ENCODE measurements at regions not wholly inside any gene's neighbourhood (a gene's known extent, or its start where the extent isn't known, plus 50 kb on each side); places are given as distances from the start of the nearest gene placed in this dataset.
"Not testable (repeated sequence)": the region's sequence is repeated elsewhere in the genome, so short reads cannot be mapped to it uniquely, and the experiment has no call there.

DNA sequence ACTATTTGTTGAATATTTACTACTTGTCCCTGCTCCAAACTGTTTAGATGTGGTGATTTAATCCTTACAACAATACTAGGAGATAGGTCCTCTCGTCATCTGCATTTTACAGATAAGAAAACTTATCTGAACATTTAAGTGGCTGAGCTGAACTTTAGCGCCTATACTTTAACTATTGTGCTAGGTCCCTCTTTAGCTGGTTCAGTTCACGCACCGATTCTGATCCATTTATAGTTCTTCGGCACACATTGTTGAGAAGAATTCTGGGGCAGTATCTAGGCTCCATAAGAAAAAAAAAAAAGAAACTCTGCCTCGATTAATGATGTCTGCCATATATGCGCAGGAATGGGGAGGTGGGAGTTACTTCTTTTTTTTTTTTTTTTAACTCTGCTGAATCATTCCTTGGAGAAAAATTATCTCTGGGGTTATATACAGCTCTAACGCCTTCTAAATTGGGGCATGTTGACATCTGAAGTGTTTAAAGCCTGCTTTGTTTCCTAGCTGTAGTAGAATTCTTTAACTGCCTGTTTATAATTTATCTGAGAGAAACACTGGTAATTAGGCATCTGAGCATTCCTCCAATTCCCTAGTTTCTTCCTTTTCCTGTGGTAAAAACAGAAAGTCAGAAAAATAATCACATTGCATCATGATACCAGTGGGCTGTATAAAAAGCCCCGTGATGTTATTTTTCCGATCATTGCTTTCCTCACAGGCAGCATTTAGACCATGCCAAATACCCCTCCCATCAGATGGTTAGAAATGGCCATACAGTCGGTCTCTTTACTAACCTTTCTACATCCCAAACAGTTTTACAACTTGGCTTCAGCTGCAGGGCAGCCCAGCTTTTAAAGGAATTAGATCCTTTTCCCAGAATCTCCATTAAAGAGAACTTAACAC, 98.5 kb upstream of the KDM7A start:
- H3K9me3 ChIP-seq (ENCODE audit: control insufficient read depth in 2 of 3, insufficient read depth in 1 of 3, low read length in 3 of 3): no peaks in the 10 kb centered on the region
- TF ChIP-seq, protein P1, sequence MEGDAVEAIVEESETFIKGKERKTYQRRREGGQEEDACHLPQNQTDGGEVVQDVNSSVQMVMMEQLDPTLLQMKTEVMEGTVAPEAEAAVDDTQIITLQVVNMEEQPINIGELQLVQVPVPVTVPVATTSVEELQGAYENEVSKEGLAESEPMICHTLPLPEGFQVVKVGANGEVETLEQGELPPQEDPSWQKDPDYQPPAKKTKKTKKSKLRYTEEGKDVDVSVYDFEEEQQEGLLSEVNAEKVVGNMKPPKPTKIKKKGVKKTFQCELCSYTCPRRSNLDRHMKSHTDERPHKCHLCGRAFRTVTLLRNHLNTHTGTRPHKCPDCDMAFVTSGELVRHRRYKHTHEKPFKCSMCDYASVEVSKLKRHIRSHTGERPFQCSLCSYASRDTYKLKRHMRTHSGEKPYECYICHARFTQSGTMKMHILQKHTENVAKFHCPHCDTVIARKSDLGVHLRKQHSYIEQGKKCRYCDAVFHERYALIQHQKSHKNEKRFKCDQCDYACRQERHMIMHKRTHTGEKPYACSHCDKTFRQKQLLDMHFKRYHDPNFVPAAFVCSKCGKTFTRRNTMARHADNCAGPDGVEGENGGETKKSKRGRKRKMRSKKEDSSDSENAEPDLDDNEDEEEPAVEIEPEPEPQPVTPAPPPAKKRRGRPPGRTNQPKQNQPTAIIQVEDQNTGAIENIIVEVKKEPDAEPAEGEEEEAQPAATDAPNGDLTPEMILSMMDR (IDR thresholded peaks at IDR 0.05; ENCODE audit: borderline replicate concordance, extremely low read depth, insufficient read depth): no peak
- no peak overlapping the region for H3K9ac ChIP-seq (ENCODE audit: low read length in 3 of 3)
- H3K27me3 ChIP-seq (ENCODE audit: control insufficient read depth, insufficient read depth, low read length): no peaks in the 10 kb centered on the region
- intact Hi-C loops (cut with DNase I): no loop called here
- no peak overlapping the region for H3K27ac ChIP-seq (ENCODE audit: low read depth in 2 of 2, low read length in 2 of 2)
- no peak overlapping the region for H3K4me3 ChIP-seq (ENCODE audit: low read length in 3 of 3)
- DNase-seq (peak in 2 of 5 donors; percentile 37 to 74), FAIRE-seq (no peak)
- H3K36me3 ChIP-seq (ENCODE audit: control insufficient read depth in 2 of 3, insufficient read depth in 3 of 3, low read length in 3 of 3): no peaks in the 10 kb centered on the region
- no peaks in the 10 kb centered on the region for H3K4me1 ChIP-seq (ENCODE audit: control insufficient read depth in 2 of 3, insufficient read depth in 2 of 3, low read depth in 1 of 3, low read length in 3 of 3)

DNA sequence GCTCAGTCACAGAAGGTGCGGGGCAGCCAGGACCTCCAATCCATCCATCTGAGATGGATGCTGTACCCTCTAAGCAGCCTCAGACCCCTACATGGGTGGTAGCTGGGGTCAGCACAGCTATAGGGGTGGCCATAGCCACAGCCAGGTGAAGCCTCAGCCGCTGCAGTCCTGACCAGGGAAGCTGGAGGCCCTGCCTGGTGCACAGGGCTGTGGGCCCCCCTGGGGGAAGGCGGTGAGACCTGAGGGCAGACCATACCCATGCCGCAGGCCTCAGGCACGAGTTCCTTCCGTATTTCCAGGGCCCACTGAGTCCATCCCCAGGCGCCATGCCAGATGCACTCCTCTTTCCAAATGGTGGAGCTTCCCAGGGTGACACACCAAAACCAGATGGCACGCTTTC, 96.6 kb upstream of the KDM7A start:
- Histone ChIP-seq H3K4me1 (ENCODE audit: control insufficient read depth in 2 of 3, insufficient read depth in 2 of 3, low read depth in 1 of 3, low read length in 3 of 3) (no peaks in the 10 kb centered on the region), H3K36me3 (ENCODE audit: control insufficient read depth in 2 of 3, insufficient read depth in 3 of 3, low read length in 3 of 3) (no peaks in the 10 kb centered on the region), H3K27me3 (ENCODE audit: control insufficient read depth, insufficient read depth, low read length) (no peaks in the 10 kb centered on the region), H3K9me3 (ENCODE audit: control insufficient read depth in 2 of 3, insufficient read depth in 1 of 3, low read length in 3 of 3) (no peaks in the 10 kb centered on the region), H3K4me3 (ENCODE audit: low read length in 3 of 3) (no peak overlapping the region), H3K27ac (ENCODE audit: low read depth in 2 of 2, low read length in 2 of 2) (no peak overlapping the region), H3K9ac (ENCODE audit: low read length in 3 of 3) (no peak overlapping the region)
- FAIRE-seq (no peak), DNase-seq (no peak)
- intact Hi-C loops (cut with DNase I): no loop called here
- TF ChIP-seq, protein P1 (IDR thresholded peaks at IDR 0.05; ENCODE audit: borderline replicate concordance, extremely low read depth, insufficient read depth): no peak

DNA sequence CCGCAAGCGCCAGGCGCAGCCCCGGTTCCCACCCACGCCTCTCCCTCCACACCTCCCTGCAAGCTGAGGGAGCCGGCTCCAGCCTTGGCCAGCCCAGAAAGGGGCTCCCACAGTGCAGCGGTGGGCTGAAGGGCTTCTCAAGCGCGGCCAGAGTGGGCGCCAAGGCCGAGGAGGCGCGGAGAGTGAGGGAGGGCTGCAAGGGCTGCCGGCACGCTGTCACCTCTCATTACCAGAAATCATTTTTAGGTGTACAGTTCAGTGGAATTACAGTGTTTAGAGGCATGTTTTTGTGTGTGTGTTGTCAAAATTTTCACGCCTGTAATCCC, 94.8 kb upstream of the KDM7A start:
- FAIRE-seq; H3K9ac ChIP-seq (ENCODE audit: low read length in 3 of 3); H3K36me3 ChIP-seq (ENCODE audit: control insufficient read depth in 2 of 3, insufficient read depth in 3 of 3, low read length in 3 of 3); H3K9me3 ChIP-seq (ENCODE audit: control insufficient read depth in 2 of 3, insufficient read depth in 1 of 3, low read length in 3 of 3); H3K4me1 ChIP-seq (ENCODE audit: control insufficient read depth in 2 of 3, insufficient read depth in 2 of 3, low read depth in 1 of 3, low read length in 3 of 3); H3K27me3 ChIP-seq (ENCODE audit: control insufficient read depth, insufficient read depth, low read length); DNase-seq; H3K4me3 ChIP-seq (ENCODE audit: low read length in 3 of 3); intact Hi-C loops (cut with DNase I); H3K27ac ChIP-seq (ENCODE audit: low read depth in 2 of 2, low read length in 2 of 2): not testable (repeated sequence)

DNA sequence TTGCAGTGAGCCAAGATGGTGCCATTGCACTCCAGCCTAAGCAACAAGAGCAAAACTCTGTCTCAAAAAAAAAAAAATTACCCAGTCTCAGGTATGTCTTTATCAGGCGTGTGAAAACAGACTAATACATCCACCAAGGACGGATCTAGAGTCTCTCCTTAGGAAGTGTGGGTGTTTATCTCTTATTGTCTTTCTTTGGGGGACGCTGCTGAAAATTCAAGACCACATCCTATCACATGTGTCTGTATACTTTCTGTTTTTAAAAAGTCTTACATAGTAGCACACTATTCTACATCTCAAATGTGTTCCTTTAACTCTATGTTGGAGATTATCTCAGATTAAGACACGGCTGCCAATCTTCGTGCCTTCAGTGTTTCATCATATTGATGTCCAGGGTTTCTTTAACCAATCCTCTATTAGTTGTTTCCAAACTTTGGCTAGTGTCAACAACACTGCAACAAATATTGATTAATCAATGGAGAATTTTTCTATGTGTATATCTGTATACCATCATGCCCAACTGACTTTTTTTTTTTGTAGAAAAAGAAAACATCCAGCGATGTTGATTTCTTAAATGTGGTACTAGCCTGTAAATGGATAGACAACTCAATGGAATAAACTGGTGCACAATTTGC, 92.3 kb upstream of the KDM7A start:
- Histone ChIP-seq H3K4me3 (ENCODE audit: low read length in 3 of 3) (no peak overlapping the region), H3K4me1 (ENCODE audit: control insufficient read depth in 2 of 3, insufficient read depth in 2 of 3, low read depth in 1 of 3, low read length in 3 of 3) (no peaks in the 10 kb centered on the region), H3K27ac (ENCODE audit: low read depth in 2 of 2, low read length in 2 of 2) (no peak overlapping the region), H3K9me3 (ENCODE audit: control insufficient read depth in 2 of 3, insufficient read depth in 1 of 3, low read length in 3 of 3) (no peaks in the 10 kb centered on the region), H3K9ac (ENCODE audit: low read length in 3 of 3) (no peak overlapping the region), H3K36me3 (ENCODE audit: control insufficient read depth in 2 of 3, insufficient read depth in 3 of 3, low read length in 3 of 3) (no peaks in the 10 kb centered on the region), H3K27me3 (ENCODE audit: control insufficient read depth, insufficient read depth, low read length) (no peaks in the 10 kb centered on the region)
- no peak for DNase-seq
- TF ChIP-seq, protein P1 (IDR thresholded peaks at IDR 0.05; ENCODE audit: borderline replicate concordance, extremely low read depth, insufficient read depth): no peak
- FAIRE-seq: no peak
- intact Hi-C loops (cut with DNase I): no loop called here
